PFSK-1 (cell line): ENCODE measurements at regions not wholly inside any gene's neighbourhood (a gene's known extent, or its start where the extent isn't known, plus 50 kb on each side); places are given as distances from the start of the nearest gene placed in this dataset.

Source experiments
- REST ChIP-seq, 2 experiments: IDR thresholded peaks; 2 replicates each; pipeline versions ENCODE4 v1.6.1 to v1.8.0; 2011 to 2012; ENCODE audit warnings: low read depth in 2 of 2, low read length in 2 of 2, control low read depth in 1 of 2, inconsistent platforms in 1 of 2, mild to moderate bottlenecking in 1 of 2, moderate library complexity in 1 of 2; ENCODE audit not compliant: insufficient read depth in 1 of 2
- SIN3A ChIP-seq: IDR thresholded peaks from 2 replicates; pipeline ENCODE4 v1.6.1; 2012; ENCODE audit warnings: mild to moderate bottlenecking, low read length, moderate library complexity, borderline replicate concordance; ENCODE audit not compliant: insufficient read depth

GRCh38 chr7:130875265-130875741, 141.3 kb upstream of the KLF14 start:
- TF ChIP-seq REST (IDR thresholded peaks at IDR 0.05; ENCODE audit: insufficient read depth in 1 of 2, low read depth in 2 of 2, low read length in 2 of 2) = no peak
- no peak for TF ChIP-seq SIN3A
